DOHH2 (cell line): ENCODE measurements at regions not wholly inside any gene's neighbourhood (a gene's known extent, or its start where the extent isn't known, plus 50 kb on each side); places are given as distances from the start of the nearest gene placed in this dataset.

Experiments used
- H3F3A ChIP-seq: fragments of 200-600 bp; sonication (generic), shearing (Covaris generic); 2 replicates; pipeline ENCODE4 v1.6.0; 2016; ENCODE audit warnings: antibody characterized with exemption, mild to moderate bottlenecking; ENCODE audit not compliant: control insufficient read depth, insufficient read depth
- H3K27ac ChIP-seq: fragments of 200-600 bp; sonication (generic); 2 replicates; pipeline ENCODE4 v1.5.1; 2014; ENCODE audit warnings: low read depth, mild to moderate bottlenecking, low read length, moderate library complexity
- H3K27me3 ChIP-seq: fragments of 200-600 bp; sonication (generic); 2 replicates; pipeline ENCODE4 v1.6.1; 2014; ENCODE audit warnings: mild to moderate bottlenecking, low read length, mixed read lengths; ENCODE audit not compliant: control insufficient read depth
- H3K36me3 ChIP-seq: fragments of 200-600 bp; sonication (generic); 2 replicates; pipeline ENCODE4 v1.6.1; 2014; ENCODE audit warnings: mild to moderate bottlenecking, low read length, moderate library complexity, mixed read lengths; ENCODE audit not compliant: control insufficient read depth
- H3K4me1 ChIP-seq: fragments of 200-600 bp; sonication (generic); 2 replicates; pipeline ENCODE4 v1.6.1; 2014; ENCODE audit warnings: mild to moderate bottlenecking, low read length, mixed read lengths; ENCODE audit not compliant: control insufficient read depth
- H3K4me2 ChIP-seq: fragments of 200-600 bp; sonication (generic); 2 replicates; pipeline ENCODE4 v1.6.0; 2014; ENCODE audit warnings: mild to moderate bottlenecking, low read length, moderate library complexity
- H3K4me3 ChIP-seq: fragments of 200-600 bp; sonication (generic); 2 replicates; pipeline ENCODE4 v1.5.1; 2014; ENCODE audit warnings: mild to moderate bottlenecking, low read length, mixed read lengths
- H3K79me2 ChIP-seq: fragments of 200-600 bp; sonication (generic); 2 replicates; pipeline ENCODE4 v1.6.1; 2014; ENCODE audit warnings: mild to moderate bottlenecking, low read length, mixed read lengths; ENCODE audit not compliant: control insufficient read depth
- H3K9me2 ChIP-seq: fragments of 200-600 bp; sonication (generic); replicated peaks from 2 replicates; pipeline ENCODE4 v1.6.1; 2014; ENCODE audit warnings: mild to moderate bottlenecking, low read length, mixed read lengths; ENCODE audit not compliant: control insufficient read depth
- H3K9me3 ChIP-seq: fragments of 200-600 bp; sonication (generic); 2 replicates; pipeline ENCODE4 v1.6.1; 2014; ENCODE audit warnings: antibody characterized with exemption, low read length, mixed read lengths; ENCODE audit not compliant: control insufficient read depth, insufficient read depth
- H4K20me1 ChIP-seq: fragments of 200-600 bp; sonication (generic); 2 replicates; pipeline ENCODE4 v1.6.0; 2014; ENCODE audit warnings: low read depth, mild to moderate bottlenecking, antibody characterized with exemption, low read length, moderate library complexity; ENCODE audit not compliant: control insufficient read depth, insufficient read depth
- CTCF ChIP-seq: fragments of 200-600 bp; sonication (generic); IDR thresholded peaks from one replicate; pipeline ENCODE4 v1.5.1; 2014; ENCODE audit warnings: antibody characterized with exemption, mild to moderate bottlenecking, low read depth, low read length; ENCODE audit not compliant: poor library complexity, severe bottlenecking
- EZH2phosphoT487 ChIP-seq: fragments of 200-600 bp; sonication (generic); IDR thresholded peaks from 2 replicates; pipeline ENCODE4 v1.6.1; 2017; ENCODE audit warnings: borderline replicate concordance, mild to moderate bottlenecking, antibody characterized with exemption, low read length, moderate library complexity, mixed read lengths

DNA sequence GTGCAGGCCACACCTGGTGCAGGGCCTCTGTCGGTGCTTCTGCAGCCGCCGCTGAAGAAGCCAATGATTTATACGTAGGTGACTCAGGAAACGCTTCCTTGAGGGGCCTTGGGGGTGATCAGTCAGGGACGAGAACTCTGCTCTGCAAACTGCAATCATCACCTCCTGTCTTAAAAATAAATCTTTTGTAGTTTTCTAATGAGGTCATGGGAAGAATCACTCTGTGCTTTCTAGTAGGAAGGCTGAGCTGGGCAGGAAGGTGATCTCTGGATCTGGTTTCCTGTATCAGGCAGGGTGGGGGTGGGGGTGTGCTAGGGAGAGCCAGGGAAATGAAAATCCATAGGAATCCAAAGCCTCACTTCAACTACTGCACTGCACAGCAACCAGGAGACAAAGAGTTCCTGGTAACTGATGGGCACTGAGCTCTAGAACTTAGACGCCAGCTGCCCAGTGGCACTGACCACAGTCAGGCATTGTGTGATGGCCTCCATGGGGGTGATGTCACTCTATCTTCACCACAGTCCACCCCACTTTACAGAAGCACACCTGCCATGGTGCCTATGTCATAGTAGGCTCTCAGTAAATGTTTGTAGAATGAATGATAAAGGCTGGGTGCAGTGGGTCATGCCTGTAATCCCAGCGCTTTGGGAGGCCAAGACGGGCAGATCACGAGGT is 292.4 kb upstream of the PWP1 start:
- no peaks in the 10 kb centered on the region for H3K79me2 ChIP-seq
- H3K4me3 ChIP-seq = no peak overlapping the region
- no peaks in the 10 kb centered on the region for H3K27me3 ChIP-seq
- no peaks in the 10 kb centered on the region for H3F3A ChIP-seq
- no peaks in the 10 kb centered on the region for H3K4me1 ChIP-seq
- no peaks in the 10 kb centered on the region for H3K36me3 ChIP-seq
- no peaks in the 10 kb centered on the region for H3K9me3 ChIP-seq
- no peak for TF ChIP-seq CTCF
- no peak for TF ChIP-seq EZH2phosphoT487
- H4K20me1 ChIP-seq = no peaks in the 10 kb centered on the region
- H3K9me2 ChIP-seq = no peaks in the 10 kb centered on the region
- H3K4me2 ChIP-seq = no peak overlapping the region
- H3K27ac ChIP-seq = no peak overlapping the region

DNA sequence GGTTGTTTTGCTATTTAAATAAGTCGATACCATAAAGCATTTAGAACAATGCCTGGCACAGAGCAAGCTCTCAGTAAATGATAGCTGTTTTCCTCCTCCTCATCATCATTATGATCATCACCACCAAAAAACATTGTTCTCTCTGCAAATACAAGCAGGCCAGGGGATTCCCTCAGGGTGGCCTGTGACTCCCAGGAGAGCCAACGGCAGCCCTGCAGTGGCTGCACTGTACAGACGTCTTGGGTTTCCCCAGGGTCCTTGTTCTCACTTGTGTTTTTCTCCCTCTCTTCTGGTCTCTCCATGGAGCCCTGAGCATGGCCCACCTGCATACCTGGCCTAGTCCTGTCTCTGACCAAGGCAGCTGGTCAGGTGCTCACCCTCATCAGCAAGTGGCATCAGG is 290.9 kb upstream of the PWP1 start:
- H3K4me3 ChIP-seq = no peak overlapping the region
- no peaks in the 10 kb centered on the region for H3K27me3 ChIP-seq
- no peaks in the 10 kb centered on the region for H4K20me1 ChIP-seq
- H3K9me2 ChIP-seq = no peaks in the 10 kb centered on the region
- H3K36me3 ChIP-seq = no peaks in the 10 kb centered on the region
- H3F3A ChIP-seq = no peaks in the 10 kb centered on the region
- TF ChIP-seq CTCF = no peak
- no peak for TF ChIP-seq EZH2phosphoT487
- H3K79me2 ChIP-seq = no peaks in the 10 kb centered on the region
- no peak overlapping the region for H3K27ac ChIP-seq
- H3K4me2 ChIP-seq = no peak overlapping the region
- no peaks in the 10 kb centered on the region for H3K9me3 ChIP-seq
- H3K4me1 ChIP-seq = no peaks in the 10 kb centered on the region

GRCh38 chr12:107395817-107396216 is 289.8 kb upstream of the PWP1 start:
- Histone ChIP-seq H3K4me3 (no peak overlapping the region), H4K20me1 (no peaks in the 10 kb centered on the region), H3K27me3 (no peaks in the 10 kb centered on the region), H3K4me2 (no peak overlapping the region), H3K9me3 (no peaks in the 10 kb centered on the region), H3F3A (no peaks in the 10 kb centered on the region), H3K79me2 (no peaks in the 10 kb centered on the region), H3K9me2 (no peaks in the 10 kb centered on the region), H3K27ac (no peak overlapping the region), H3K36me3 (no peaks in the 10 kb centered on the region), H3K4me1 (no peaks in the 10 kb centered on the region)
- TF ChIP-seq CTCF = no peak
- no peak for TF ChIP-seq EZH2phosphoT487

GRCh38 chr12:107396991-107397390 is 288.6 kb upstream of the PWP1 start:
- Histone ChIP-seq H3K27ac (no peak overlapping the region), H3F3A (no peaks in the 10 kb centered on the region), H3K79me2 (no peaks in the 10 kb centered on the region), H3K27me3 (no peaks in the 10 kb centered on the region), H3K4me1 (no peaks in the 10 kb centered on the region), H3K4me2 (no peak overlapping the region), H4K20me1 (no peaks in the 10 kb centered on the region), H3K9me3 (no peaks in the 10 kb centered on the region), H3K9me2 (no peaks in the 10 kb centered on the region), H3K36me3 (no peaks in the 10 kb centered on the region), H3K4me3 (no peak overlapping the region)
- TF ChIP-seq EZH2phosphoT487 (no peak), CTCF (no peak)
